ENCODE measurements at regions not wholly inside any gene's neighbourhood (a gene's known extent, or its start where the extent isn't known, plus 50 kb on each side); places are given as distances from the start of the nearest gene placed in this dataset.

- TF ChIP-seq CTCF (IDR thresholded peaks at IDR 0.05; ENCODE audit: insufficient read depth, missing control alignments) = no peak
- no peak for FAIRE-seq
Measured at GRCh38 chr5:39800042-39800601, 375.3 kb upstream of the DAB2 start.

GRCh38 chr5:39799242-39799641 lies 374.5 kb upstream of the DAB2 start:
- TF ChIP-seq CTCF (IDR thresholded peaks at IDR 0.05; ENCODE audit: insufficient read depth, missing control alignments) = no peak
- DNase-seq (ENCODE audit: insufficient read length, low spot score) (no peak), FAIRE-seq (no peak)

More at GRCh38 chr5:39800042-39800601, 375.3 kb upstream of the DAB2 start:
- no peak for DNase-seq (ENCODE audit: insufficient read length, low spot score)

GRCh38 chr5:39794513-39795210 lies 369.9 kb upstream of the DAB2 start:
- TF ChIP-seq CTCF (IDR thresholded peaks at IDR 0.05; ENCODE audit: insufficient read depth, missing control alignments) = no peak
- no peak for DNase-seq (ENCODE audit: insufficient read length, low spot score)
- no peak for FAIRE-seq

- DNase-seq (ENCODE audit: insufficient read length, low spot score) (no peak), FAIRE-seq (no peak)
- no peak for TF ChIP-seq CTCF (IDR thresholded peaks at IDR 0.05; ENCODE audit: insufficient read depth, missing control alignments)
Measured at GRCh38 chr5:39785410-39785809, 360.6 kb upstream of the DAB2 start.

GRCh38 chr5:39783756-39784421 lies 359.1 kb upstream of the DAB2 start:
- DNase-seq (ENCODE audit: insufficient read length, low spot score) (no peak), FAIRE-seq (no peak)
- TF ChIP-seq CTCF (IDR thresholded peaks at IDR 0.05; ENCODE audit: insufficient read depth, missing control alignments) = no peak

- DNase-seq (ENCODE audit: insufficient read length, low spot score) (no peak), FAIRE-seq (no peak)
- no peak for TF ChIP-seq CTCF (IDR thresholded peaks at IDR 0.05; ENCODE audit: insufficient read depth, missing control alignments)
Measured at GRCh38 chr5:39780347-39780746, 355.6 kb upstream of the DAB2 start.

GRCh38 chr5:39779831-39780230 lies 355.1 kb upstream of the DAB2 start:
- no peak for TF ChIP-seq CTCF (IDR thresholded peaks at IDR 0.05; ENCODE audit: insufficient read depth, missing control alignments)
- FAIRE-seq (no peak), DNase-seq (ENCODE audit: insufficient read length, low spot score) (no peak)
